HepG2 (cell line): ENCODE measurements at regions not wholly inside any gene's neighbourhood (a gene's known extent, or its start where the extent isn't known, plus 50 kb on each side); places are given as distances from the start of the nearest gene placed in this dataset.

Source experiments
- CHD2 ChIP-seq: IDR thresholded peaks from 2 replicates; pipeline ENCODE4 v1.6.1; 2011; ENCODE audit warnings: low read depth, low read length, improper control_type of control experiment
- CSRNP2 ChIP-seq: sonication (generic); formaldehyde crosslinking; conservative IDR thresholded peaks from 2 replicates; pipeline ENCODE4 v1.8.0; 2022; ENCODE audit warnings: low read depth, missing genetic modification reagents
- HNF1B ChIP-seq: sonication (generic); formaldehyde crosslinking; IDR thresholded peaks from 2 replicates; pipeline ENCODE4 v1.5.1; 2020; ENCODE audit warnings: mild to moderate bottlenecking, moderate library complexity, missing genetic modification reagents
- KLF13 ChIP-seq: sonication (generic); formaldehyde crosslinking; IDR thresholded peaks from 2 replicates; pipeline ENCODE4 v1.4.0; 2020; ENCODE audit warnings: mild to moderate bottlenecking, missing genetic modification reagents
- NR2F2 ChIP-seq: IDR thresholded peaks from 2 replicates; pipeline ENCODE4 v1.6.1; 2012; ENCODE audit warnings: low read depth, inconsistent platforms, borderline replicate concordance
- ZBED4 ChIP-seq: sonication (generic); formaldehyde crosslinking; IDR thresholded peaks from 2 replicates; pipeline ENCODE4 v1.4.0; 2020; ENCODE audit warnings: missing genetic modification reagents, borderline replicate concordance
- ZFP36 ChIP-seq: fragments of 150-350 bp; IDR thresholded peaks from 2 replicates; pipeline ENCODE4 v1.6.1; 2018; ENCODE audit warnings: borderline replicate concordance, low read length, low read depth; ENCODE audit not compliant: partially characterized antibody
- ZHX1 ChIP-seq: sonication (generic); formaldehyde crosslinking; IDR thresholded peaks from 2 replicates; pipeline ENCODE4 v1.8.1; 2022; ENCODE audit warnings: low read depth, mild to moderate bottlenecking, missing genetic modification reagents
- ZNF3 ChIP-seq: IDR thresholded peaks from 2 replicates; pipeline ENCODE4 v1.7.0; 2017; ENCODE audit warnings: inconsistent platforms
- ZNF503 ChIP-seq: sonication (generic); formaldehyde crosslinking; IDR thresholded peaks from 2 replicates; pipeline ENCODE4 v1.4.0; 2020; ENCODE audit warnings: missing genetic modification reagents
- ZNF580 ChIP-seq: IDR thresholded peaks from 2 replicates; pipeline ENCODE4 v1.6.1; 2016; ENCODE audit warnings: low read depth, borderline replicate concordance
- ZNF800 ChIP-seq: sonication (generic); formaldehyde crosslinking; IDR thresholded peaks from 2 replicates; pipeline ENCODE4 v1.4.0; 2020; ENCODE audit warnings: missing genetic modification reagents

- TF ChIP-seq CHD2: no peak
- no peak for TF ChIP-seq CSRNP2
- no peak for TF ChIP-seq KLF13 (CRISPR knock-in tag)
- no peak for TF ChIP-seq ZFP36
- no peak for TF ChIP-seq ZNF3 (CRISPR knock-in tag)
- no peak for TF ChIP-seq ZNF580 (CRISPR knock-in tag)
- TF ChIP-seq NR2F2: no peak
- no peak for TF ChIP-seq ZHX1 (CRISPR knock-in tag)
- no peak for TF ChIP-seq ZNF503 (CRISPR knock-in tag)
- TF ChIP-seq HNF1B (CRISPR knock-in tag): no peak
- TF ChIP-seq ZBED4 (CRISPR knock-in tag): no peak
- TF ChIP-seq ZNF800 (CRISPR knock-in tag): no peak
These were observed 272.3 kb upstream of the NECTIN3 start for GRCh38 chr3:110799271-110799670.
